LNCAP (cell line): ENCODE measurements at regions not wholly inside any gene's neighbourhood (a gene's known extent, or its start where the extent isn't known, plus 50 kb on each side); places are given as distances from the start of the nearest gene placed in this dataset.

ENCODE experiments used
- TF ChIP-seq, protein P1 (sequence below): fragments of 450-650 bp; IDR thresholded peaks from 2 replicates; pipeline ENCODE4 v1.5.1; 2017; ENCODE audit warnings: mild to moderate bottlenecking

DNA sequence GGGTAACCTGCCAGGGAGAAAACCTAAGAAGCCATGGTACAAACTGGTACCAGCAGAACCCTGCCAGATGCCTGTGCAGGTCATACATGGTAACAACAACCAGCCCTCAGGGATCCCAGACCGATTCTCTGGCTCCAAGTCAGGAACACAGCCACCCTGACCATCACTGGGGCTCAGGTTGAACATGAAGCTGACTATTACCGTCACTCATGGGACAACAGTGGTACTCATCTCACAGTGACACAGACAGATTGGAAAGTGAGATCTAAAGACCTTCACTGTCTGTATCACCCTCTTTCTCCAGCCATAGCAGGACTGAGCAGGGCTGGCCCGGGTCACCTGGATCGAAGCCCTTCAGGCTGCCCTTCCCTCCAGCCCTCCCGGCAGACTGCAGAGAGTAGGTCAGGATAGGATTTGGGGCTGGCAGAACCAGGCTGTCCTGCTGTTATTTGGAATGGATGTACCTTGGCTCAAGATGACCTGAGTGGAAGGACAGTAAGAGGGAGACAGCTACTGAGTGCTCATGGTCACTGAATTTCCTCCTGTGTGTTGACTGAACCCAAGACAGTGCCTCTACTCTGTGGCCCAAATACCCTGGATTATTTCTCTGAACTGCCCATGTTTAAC lies 94.7 kb downstream of the GGTLC2 start:
- TF ChIP-seq, protein P1, sequence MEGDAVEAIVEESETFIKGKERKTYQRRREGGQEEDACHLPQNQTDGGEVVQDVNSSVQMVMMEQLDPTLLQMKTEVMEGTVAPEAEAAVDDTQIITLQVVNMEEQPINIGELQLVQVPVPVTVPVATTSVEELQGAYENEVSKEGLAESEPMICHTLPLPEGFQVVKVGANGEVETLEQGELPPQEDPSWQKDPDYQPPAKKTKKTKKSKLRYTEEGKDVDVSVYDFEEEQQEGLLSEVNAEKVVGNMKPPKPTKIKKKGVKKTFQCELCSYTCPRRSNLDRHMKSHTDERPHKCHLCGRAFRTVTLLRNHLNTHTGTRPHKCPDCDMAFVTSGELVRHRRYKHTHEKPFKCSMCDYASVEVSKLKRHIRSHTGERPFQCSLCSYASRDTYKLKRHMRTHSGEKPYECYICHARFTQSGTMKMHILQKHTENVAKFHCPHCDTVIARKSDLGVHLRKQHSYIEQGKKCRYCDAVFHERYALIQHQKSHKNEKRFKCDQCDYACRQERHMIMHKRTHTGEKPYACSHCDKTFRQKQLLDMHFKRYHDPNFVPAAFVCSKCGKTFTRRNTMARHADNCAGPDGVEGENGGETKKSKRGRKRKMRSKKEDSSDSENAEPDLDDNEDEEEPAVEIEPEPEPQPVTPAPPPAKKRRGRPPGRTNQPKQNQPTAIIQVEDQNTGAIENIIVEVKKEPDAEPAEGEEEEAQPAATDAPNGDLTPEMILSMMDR = no peak

DNA sequence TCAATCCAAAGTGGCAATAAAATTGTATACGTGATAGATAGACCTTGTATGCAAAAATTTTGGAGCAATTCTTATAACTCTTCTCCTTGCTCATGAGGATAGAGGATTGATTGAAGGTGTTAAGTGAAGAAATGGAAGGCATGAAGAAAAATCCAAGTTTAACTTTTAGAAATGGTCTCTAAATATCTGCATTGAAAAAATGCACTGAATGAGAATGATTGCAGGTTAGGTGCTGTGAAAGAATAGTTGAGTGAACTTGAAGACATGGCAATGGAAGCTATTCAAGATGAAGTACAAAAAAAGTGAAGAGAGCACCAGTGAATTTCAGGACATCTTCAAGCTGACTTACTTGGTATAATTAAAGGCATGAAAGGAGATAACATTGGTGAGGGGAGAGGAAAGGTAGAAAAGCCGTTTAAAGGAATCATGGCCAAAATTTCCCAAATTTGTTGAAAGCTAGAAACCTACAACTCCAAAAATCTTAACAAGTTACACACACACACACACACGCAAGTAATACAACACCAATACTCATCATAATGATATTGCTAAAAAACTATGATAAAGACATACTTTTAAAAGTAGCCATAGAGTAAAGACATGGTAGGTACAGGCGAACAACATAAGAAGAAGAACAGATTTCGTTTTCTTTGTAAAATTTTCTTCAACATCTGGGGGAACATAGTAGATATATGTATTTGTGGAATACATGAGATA lies 96.3 kb downstream of the GGTLC2 start:
- TF ChIP-seq, protein P1 = no peak

DNA sequence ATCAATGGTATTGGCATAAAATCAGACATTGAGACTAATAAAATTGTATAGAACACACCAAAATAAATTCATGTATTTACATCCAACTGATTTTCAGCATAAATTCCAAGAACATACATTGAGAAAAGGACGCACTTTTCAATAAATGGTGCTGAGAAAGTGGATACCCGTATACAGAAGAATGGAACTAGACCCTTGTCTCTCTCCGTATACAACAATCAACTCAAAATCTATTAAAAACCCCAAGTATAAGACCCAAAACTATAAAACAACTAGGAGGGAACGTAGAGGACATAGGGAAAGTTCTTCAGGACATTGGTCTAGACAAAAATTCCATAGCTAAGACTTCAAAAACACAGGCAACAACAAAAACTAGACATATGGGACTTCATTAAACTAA lies 97.4 kb downstream of the GGTLC2 start:
- TF ChIP-seq, protein P1 = no peak

DNA sequence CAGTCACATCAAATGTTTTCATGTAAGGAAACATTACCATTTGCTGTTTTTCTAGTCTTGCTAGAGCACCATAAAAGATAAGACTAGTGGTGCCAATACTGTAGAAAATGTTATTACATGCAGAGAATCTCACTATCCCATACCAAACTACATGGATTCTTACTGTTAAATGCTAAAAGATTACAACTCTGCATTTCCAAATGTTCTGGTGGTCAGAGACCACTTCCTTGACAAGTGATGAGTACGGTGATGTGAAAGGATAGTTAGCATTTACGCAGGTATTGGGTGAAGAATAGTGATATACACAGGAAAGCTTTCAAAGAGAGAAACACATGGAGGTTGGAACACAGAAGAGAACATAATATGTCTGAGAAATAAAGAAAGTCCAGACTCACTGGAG lies 98.2 kb downstream of the GGTLC2 start:
- TF ChIP-seq, protein P1 = no peak

DNA sequence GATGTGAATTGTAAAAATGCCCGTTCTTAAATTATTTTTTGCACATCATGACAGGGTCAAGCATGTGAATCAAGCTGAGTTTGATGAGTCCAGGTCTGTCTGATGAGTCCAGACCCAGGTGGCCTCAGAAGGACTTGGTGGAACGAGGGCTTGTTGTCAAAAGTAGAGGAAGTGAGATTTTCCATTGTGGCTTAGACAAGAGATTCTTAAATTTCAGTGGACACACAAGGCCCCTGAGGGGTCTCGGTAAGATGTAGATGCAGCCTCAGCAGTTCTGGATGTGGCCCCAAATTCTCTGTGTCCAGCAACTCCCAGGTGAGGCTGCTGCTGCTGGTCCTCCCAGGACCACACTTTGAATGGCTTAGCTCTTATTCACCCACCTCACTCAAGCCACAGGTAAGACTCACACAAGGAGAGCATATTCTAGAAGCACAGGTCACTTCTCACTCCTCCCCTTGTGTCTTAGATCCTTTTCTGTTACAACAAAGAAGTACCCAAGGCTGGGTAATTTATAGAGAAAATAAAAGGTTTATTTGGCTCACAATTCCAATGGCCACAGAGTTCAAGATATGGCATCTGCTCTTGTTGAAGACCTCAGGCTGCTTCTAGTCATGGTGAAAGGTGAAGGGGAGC lies 98.8 kb downstream of the GGTLC2 start:
- TF ChIP-seq, protein P1 = no peak

DNA sequence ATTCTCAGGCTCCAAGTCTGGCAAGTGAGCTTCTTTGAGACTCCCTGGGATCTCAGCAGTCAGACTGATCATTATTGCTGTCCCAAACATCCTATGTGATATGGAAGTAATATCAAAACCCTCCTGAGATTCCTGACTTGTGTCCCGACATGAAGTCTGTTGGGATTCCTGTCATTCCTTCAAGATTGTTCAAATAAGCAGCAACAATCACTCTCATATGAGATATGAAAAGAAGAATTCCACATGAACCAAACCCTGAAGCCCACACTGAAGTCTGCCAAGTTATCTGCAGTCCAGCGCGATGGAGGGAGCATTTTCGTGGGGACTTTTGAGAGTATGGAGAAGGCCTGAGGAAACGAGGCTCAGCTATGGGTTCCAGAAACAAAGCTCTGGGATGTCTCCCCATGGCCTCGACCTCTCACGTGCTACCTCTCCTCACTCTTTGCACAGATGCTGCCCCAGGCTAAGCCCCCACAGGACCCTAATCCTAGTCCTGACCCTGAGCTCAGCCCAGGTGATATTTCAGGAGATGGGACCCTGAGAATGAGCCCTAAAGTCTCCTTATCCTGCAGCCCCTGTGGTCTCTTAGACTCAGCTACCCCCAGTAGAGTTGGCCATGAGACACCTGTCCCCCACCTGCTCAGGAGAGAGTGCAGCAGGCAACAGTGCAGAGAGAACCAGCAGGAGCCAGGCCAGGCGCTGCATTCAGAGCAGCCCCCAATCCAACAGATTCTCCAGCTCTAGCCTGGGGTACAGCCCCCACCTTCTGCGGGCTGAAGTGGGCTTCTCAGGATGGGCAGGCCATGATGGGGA lies 100.2 kb downstream of the GGTLC2 start:
- TF ChIP-seq, protein P1 = no peak
